NCI-H2107 treated with DMSO at 0.1 percent for 48 hours (cell line): ENCODE measurements at regions not wholly inside any gene's neighbourhood (a gene's known extent, or its start where the extent isn't known, plus 50 kb on each side); places are given as distances from the start of the nearest gene placed in this dataset.
"Not testable (repeated sequence)": the region's sequence is repeated elsewhere in the genome, so short reads cannot be mapped to it uniquely, and the experiment has no call there.

Experiments
- DNase-seq: peaks from one replicate; lab custom pipeline; 2025; ENCODE audit not compliant: unreplicated experiment; lab: John Stamatoyannopoulos, UW

DNA sequence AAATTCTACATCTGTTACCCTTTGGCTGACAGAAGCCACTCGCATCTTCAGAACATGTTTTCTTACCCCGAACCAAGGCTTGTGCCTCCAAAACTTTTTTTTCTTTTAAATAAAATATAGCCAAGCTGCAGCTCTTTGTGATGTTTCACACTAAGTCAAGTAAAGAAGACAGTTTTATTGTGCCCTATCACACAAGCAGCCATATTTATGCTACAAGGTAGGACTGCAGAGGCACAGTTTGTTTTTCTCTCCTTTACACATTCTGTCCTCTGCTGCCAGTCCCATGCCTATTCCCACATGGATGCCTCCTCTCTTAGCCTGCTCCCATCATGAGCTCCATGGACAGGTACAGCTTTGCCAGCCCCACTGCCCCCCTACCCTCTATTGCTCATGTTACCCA is 219.6 kb upstream of the THUMPD2 start:
- DNase-seq: no peak

DNA sequence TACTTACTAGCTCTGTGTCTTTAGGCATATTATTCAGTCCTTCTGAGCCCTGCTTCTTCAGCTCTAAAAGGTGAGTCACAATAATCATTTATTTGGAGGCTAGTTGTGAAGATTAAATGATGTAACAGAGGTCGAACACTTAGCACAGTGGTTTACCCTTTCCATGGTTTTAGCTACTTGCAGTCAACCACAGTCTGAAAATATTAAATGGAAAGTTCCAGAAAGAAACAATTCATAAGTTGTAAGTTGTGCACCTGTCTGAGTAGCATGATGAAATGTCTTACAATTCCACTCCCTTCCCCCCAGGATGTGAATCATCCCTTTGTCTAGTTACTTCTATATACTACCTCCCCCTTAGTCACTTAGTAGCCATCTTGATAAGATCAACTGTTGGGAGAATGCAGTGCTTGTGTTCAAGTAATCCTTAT is 217.6 kb upstream of the THUMPD2 start:
- DNase-seq: no peak

DNA sequence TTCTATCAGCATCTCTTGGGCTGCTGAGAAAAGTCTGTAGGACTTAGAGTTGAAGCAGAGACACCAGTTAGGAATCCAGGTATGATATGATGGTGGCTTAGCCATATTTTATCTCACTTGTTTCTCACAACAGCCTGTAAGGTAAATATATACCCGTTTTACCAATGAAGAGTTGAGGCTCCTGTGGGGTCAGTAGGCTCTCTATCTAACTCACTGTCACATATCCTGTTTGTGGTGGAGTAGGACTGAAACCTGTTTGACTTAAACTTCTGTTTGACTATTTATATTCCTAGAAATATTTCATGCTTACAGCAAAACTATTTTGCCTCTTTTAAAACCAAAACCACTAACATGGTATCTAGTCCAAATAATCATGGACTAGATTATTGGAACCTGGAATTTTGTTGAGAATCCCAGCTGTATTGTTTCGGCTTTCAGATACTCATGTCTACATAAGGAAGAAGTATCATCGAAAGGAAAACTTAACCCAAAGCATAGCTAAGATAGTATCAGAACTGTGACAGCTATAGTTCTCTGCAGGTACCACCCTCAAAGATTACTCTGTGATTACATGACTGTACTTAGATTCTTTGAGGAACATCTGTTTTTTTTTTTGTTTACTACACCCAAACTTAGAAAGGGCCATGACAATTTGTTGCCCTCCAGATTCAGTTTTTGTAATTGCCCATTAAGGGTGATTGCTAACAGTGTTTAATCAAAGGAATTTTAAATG is 216.1 kb upstream of the THUMPD2 start:
- DNase-seq: no peak

DNA sequence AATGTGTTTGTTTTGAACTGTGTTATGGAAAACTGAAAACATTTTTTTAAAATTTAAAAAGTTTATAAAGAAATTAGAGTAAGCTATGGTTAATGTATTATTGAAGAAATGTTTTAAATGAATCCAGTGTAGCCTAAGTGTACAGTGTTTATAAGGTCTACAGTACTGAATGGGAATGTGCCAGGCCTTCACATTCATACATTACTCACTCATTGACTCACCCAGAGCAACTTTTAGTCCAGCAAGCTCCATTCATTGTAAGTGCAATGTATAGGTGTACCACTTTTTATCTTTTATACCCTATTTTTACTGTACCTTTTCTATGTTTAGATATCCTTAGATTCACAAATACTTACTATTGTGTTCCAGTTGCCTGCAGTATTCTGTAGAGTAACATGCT is 215.1 kb upstream of the THUMPD2 start:
- no peak for DNase-seq

DNA sequence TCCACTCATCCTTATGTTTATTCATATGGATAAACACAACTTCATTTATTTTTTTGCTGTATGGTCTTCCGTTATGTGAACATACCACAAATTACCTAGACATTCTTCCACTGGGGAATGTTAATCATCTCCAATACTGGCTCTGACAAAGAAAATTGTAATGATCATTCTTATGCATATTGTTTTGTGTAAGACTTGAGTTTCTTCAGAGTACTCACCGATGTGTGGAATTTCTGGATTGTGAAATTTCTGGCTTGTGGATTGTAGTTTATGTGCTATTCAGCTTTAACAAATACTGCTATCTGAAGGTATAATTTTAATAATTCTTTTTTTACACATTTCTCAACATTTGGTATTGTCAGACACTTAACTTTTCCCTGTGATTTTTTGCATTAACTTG is 212.2 kb upstream of the THUMPD2 start:
- DNase-seq: no peak

DNA sequence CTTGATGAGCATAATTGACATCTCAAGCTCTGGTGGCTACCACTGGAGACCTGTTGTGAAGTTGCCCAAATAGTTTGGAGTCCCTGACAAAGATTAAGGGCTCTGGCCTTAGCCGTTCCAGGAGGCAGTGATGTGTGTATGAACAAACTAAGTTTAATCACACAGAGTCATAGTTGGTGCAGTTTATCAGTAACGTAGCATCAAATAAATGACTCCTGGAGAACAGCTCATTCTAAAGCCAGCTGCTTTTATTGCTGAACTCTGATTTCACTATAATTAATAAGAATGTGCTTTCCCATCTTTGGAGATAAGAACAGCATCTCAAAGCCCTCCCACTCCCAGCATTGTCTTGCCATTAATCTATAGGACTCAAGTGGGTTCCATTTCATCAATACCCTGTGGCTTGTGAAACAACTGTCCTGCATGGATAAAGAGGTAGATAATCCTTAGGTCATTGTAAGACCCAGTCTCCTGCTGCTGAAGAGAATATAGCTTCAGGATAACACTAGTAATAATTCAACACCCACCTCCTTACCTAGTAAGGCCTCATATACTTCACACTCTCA is 211.4 kb upstream of the THUMPD2 start:
- DNase-seq: no peak

DNA sequence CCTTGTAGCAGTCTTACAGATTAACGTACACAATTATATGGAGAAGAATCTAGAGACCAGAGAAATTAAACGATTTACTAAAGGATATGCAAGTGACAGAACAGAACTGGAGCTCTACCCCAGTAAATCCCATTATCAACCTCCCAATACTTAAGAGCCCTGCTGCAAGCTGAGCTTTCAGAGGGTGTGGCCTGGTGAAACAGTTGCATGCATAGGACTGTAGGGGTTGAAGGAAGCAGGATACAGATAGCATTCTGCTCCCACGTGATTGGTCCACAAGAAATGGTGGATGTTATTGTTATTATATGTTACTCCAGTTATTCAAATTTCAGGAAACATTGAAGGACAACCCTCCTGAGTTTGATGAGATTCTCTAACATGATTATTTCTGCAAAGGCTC is 210.8 kb upstream of the THUMPD2 start:
- no peak for DNase-seq

DNA sequence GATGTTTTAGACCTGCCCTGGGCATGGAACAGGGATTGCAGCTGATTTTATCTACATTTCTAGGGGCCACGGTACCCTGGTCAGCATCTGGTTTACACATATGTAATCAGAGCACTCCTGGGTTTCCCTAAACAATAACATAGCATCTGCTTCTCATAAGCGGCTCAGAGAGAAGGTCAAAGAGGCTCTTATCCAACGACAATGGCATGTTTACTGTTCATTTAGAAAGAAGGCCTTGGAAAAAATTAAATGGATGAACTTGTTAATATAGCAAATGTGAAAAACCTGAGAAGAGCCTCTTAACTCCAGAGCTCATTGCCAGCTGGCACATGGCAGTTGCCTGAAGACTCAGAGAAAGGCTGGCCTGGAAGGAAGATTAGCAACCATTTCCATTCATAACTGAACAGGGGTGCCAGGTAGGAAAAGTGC is 202.8 kb upstream of the THUMPD2 start:
- DNase-seq: peak; percentile 44

DNA sequence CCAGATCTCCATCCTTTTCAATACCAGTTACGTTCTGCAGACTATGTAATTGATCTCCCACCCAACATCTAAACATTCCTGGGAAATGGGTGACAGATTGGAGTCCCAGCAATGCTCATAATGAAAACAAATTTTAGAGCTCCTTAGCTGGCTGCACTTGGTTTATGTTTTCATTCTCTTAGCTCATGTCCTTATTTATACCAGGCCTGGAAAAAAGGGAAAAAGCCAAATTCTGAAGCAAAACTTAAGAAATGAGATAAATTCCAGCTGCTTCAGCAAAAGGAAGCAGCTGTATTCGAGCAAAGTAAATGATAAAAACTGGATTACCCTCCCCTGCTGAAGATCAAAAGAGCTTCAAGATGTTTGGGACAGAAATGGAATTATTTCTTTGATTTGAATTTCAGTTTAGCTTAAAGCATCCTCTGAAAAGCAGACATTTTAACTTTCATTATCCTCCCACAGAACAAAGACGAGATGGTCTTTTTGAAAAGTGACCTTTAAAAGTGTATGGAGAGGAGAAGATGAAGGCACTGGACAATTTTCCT is 196.5 kb upstream of the THUMPD2 start:
- DNase-seq: no peak

DNA sequence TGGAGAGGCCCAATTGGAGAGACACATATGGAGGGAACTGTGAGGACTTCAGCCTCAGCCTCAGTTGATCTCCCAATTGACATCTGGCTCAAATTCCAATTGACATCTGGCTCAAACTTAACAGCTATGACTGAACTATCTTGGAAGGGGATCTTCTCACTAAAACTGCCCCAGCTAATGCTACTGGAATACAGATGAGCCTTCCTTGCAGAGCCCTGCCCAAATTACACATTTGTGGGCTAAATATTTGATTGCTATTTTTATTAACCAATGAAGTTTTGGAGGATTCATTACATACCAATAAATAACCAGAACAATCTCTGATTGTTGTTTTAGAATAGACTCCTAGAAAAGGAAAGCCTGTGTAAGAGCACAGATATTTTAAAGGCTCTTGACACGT is 189.0 kb upstream of the THUMPD2 start:
- no peak for DNase-seq

DNA sequence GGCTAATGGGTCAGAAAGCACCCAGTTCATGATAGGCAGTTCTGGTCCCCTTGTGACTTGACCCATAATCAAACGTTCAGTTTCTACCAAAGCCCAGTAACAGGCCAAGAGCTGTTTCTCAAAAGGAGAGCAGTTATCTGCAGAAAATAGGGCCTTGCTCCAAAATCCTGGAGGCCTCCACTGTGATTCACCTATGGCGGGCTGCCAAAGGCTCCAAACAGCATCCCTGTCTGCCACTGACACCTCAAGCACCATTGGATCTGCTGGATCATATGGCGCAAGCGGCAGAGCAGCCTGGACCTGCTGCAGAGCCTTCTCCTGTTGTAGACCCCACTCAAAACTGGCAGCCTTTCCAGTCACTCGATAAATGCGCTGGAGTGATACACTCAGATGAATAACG is 181.6 kb upstream of the THUMPD2 start:
- not testable (repeated sequence) for DNase-seq

DNA sequence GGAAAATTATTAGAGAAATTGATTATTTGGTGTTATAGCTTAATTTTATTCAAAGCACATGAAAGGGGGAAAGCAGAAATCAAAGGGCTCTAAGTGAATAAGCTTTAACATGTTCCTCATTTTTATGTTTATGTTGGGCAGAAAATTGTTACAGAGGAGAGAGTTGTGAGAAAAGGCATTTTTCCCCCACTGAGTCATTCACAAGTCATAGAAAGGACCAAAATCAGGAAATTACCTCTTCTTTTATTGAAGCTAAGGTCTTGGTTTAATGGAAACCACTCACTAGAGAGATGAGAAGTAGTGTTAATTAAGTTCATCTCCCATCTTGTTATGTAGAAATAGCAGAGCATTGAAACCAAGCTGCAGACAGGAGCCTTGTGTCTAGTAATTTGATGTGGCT is 175.3 kb upstream of the THUMPD2 start:
- no peak for DNase-seq

DNA sequence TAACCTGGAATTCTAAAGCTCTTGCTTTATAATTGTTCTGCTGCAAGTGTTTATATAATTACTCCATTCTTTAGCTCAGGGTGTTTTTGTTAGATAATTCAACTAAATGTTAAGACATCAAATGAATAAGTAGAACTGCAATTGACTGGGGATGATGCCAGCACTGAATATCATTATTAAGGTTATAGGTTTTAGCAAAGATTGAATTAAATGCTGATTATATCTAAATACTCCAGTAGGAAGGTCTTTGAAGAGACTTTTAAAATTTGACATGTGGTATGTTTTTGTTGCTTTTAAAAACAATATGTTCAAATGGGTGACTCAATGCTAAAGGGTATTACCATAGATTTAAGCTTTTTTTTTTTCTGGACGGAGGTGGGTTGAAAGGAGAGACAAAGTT is 170.1 kb upstream of the THUMPD2 start:
- no peak for DNase-seq

DNA sequence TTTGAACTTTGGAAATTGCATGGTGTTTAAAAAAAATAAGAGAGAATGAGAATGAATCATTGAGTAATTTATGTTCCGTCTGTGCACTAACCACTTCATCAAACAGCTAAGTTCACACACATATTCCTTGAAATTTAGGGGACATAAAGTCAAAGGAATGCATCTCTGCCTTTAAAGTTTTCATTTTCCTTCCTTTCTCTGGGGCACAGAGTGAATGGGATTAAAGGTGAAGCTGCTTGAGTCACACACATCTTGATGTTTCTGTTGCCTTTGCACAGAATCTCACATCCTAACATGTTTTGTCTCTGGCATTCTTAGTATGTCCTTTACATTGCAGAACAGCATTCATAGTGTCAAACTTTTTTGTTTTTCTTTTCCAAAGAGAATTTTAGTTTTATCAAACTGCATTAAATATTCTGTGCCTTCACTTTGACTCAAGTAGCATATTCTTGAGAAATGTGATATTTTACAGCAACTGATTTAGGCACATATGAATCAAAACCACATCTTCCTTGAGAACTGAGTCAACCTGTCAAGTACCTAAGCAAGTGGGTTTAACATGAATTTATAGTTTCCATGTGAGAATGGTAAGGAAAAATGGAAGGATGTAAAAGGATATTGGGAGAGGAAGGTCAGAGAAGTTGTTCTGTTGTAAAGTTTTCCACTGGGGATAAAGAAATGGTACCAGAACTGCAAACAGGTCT is 169.1 kb upstream of the THUMPD2 start:
- DNase-seq: no peak

DNA sequence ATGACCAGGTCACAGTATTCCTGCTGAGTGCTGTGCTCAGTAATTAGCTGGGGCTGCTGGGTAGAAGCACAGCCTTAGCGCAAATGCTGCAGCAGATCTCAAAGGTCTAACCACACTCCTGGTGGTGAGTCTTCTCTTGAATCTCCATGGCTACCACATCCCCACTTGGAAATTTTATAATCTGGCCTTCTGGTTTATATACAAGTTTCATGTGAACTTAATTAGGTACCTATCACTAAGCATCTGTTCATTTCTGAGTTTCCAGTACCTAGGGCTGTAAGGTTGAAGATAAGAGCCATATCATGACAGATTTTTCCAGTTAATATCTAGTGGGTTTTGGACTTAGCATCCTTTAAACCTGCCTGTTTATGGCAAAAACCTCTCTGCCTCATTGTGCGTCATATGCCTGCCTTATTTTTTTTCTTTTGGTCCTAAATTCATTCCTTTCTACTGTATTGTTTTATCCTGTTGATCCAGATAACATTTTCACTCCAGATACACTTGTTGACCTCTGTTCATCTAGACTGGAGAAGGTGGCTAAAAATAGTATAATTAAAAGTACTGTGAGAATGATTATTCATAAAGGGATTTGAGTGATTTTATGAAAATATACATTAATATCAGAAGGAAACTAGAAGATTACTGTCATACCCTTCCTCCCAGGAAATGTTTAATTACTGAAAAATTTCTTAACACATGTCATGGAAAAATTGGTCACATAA is 168.4 kb upstream of the THUMPD2 start:
- no peak for DNase-seq

DNA sequence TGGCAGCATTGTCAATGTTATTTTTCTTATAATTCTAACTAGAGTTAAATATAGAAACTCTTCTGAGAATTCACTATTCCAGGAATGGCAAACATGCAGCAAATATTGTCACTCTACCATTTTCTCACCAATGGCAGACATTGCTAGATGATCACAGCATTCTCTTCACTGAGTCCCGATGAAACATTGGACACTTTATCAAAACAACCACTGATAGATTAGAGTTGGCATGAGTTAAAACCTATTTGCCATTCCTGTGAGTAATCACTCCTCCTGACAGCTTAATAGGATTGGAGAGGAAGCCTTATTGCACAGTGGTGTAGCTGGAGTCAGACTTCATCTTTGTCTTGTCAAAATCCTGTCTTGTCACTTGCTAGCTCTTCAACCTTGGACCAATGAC is 163.9 kb upstream of the THUMPD2 start:
- no peak for DNase-seq

DNA sequence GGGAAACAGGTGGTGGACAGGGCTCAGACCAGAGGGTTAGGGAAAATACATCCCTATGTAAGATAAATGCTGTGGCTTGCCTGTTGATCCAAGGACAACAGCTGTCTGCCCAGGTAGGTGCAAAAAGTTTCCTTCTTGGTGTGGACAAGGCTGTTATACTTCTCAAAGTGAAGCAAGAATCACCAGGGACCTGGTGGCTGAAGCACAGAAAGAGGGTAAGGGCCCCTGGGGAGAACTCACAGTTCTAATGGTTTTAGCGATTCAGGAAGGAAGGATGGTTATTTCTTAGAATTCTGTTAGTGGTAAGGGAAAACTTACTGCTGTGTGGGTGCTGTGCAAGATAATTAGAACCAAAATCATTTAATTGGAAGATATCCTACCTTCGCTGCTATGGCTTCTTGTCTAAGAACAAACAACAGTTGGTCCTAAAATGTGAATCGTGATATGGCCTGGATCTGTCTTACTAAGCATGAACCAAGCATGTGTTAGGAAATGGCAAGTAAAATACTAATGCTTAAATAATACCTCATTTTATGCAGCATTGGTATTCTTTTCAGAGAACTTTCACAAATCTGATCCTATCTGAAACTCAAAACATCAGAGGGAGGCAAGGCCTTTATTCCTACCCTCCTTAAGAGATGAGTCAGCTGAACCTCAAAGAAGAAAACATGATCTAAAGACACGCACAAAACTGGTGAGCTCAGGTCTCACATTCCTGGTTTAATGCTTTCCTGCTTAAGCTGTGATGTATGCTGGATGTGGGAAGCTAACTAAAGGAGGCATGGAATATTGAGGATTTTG is 159.2 kb upstream of the THUMPD2 start:
- no peak for DNase-seq

DNA sequence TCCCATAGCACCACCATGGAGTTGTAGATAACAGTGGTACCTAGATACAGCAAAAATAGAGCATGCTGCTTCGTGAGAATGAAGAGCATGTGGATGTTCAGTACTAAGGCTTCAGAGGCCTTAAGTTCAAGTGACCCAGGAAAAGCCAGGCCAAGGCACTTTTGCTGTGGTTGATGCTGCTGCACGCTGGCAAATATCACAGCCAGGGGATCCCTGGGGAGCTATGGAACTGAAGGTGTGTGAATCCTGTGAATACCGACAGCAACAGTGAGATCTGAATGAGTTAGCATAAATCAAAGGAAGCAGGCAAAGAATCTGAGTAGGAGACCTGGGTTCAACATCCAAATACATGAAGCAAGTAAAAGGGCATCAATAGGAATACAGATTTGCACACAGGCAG is 158.6 kb upstream of the THUMPD2 start:
- DNase-seq: no peak

DNA sequence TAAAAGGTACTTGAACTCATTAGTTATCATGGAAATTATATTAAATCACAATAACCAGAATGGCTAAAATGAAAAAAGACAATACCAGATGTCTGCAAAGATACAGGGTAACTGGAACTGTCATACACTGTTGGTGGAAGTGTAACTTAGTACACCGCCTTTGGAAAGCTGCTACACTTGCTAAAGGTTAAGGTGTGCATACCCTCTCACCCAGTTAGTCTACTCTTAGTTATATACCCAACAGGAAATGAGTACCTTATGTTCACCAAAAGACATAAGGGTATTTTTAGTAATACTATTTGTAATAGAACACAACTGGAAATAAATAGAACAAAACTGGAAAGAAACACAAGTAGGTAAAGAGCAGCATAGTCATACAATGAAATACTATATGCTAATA is 155.8 kb upstream of the THUMPD2 start:
- no peak for DNase-seq

DNA sequence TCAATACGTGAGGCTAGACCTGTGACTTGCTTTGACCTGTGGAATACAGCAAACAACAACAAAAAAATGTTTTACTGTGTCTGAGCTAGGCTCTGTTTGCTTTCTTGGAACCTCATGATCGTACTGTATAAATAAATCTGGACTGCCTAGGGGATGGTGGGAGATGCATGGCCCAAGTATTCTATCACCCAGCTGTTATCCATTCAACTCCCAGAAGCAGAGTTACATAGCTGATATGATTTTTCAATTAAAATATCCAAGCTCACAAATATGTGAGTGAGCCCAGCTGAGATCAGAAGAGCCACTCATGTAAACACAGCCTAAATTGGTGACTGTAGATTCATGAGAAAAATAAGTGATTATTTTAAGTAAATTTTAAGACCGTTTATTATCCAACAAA is 154.1 kb upstream of the THUMPD2 start:
- DNase-seq: no peak

DNA sequence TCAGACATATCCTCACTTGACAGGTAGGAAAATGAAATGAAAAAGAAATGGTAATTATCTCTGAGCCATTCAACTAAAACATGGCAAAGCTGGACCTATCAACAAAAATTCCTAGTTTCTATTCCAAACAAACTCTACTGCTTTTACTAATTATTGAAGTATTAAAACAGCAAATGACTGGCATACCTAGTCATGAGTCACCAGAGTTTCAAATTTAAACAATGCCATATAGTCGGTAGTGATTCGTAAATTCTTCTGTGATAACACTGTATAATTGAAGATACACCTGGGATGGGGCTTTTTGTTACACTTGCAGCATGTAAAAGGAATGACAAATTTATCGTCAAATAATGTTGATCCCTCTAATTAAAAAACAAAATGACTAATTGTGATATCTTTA is 153.1 kb upstream of the THUMPD2 start:
- DNase-seq: no peak
